ENCODE measurements at regions not wholly inside any gene's neighbourhood (a gene's known extent, or its start where the extent isn't known, plus 50 kb on each side); places are given as distances from the start of the nearest gene placed in this dataset.

DNA sequence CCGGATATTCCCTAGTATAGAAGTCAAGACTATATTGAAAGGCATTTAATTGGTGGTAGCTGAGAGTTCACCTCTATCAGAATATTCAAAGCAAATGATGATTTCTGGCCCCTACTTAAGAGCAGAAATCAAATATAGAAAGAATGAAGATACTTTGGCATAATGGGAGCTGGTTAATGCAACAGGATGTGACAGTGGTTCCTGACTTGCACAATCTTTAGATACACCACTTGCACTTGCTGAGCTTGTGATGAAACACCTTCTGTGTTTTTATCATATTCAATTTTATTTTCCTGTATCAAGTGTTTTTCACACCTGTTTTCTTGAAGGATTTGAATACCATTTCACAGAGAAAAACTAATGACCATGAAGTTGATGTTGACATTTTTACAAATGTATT lies 124.1 kb upstream of the CDH19 start:
- DNase-seq: no peak

DNA sequence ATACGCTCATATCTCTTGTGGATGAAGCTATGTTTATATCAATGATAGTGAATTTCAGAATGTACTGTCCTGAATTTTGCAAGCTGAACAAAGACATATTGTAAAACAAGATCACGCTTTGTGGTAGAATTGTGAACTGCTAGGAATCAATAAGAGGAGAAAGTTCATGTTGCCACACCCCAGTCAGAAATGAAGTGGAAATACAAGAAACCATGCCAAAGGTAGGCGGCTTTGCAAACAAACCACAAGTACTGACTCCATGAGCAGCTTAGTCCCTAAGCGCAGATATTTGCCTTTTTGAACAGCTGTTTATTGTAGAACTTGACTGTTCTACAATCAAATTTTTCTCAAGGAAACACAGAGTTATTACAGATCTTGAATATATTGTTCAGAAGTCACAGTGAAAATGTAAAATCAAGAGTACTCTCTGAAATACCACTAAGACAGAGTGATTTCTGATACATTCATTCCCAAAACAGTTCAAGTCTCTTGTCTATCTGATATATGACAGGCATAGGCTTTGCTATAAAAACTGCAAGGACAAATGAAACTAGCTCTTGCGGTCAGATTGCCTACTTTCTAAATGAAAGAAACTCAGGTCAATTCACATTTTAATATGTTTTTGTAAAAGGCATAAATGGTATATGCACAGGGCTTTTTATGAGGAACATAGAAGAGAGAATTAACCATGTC lies 120.9 kb upstream of the CDH19 start:
- DNase-seq: no peak

DNA sequence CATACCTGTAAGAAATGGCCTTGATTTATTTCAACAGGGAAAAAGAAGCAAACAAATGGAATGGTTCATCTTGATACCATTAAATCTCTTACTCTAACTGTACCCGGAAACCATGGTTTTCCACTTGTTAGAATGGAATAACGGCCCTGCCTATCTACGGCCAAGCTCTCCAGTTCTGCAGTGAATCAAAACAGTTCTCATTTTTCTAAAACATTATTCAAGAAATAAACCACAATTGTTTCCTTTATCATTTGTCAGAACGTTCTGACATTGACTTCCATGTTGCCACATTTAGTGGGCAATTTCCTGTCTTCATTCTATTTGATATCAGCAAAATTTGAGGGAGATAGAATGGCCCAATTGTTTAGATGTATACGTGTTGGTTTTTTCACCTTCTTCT lies 118.8 kb upstream of the CDH19 start:
- no peak for DNase-seq

DNA sequence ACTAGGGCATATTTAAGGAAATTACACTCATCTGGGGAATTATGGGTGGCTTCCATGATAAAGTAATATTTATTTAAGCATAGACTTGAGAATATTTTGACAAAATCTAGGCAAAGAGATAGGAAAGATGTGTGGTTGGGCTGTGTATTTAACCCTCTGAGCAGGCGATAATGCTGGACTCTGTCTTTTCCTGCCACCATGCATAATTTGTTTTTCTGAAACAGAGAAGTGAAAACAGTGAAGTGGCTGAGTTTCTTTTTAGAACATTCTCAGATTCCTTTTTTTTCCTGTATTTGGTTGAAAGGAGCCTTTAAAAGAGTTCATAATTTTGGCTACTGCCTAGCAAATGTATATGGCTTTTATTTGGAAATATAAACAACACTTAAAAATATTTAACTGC lies 104.8 kb upstream of the CDH19 start:
- DNase-seq: no peak

DNA sequence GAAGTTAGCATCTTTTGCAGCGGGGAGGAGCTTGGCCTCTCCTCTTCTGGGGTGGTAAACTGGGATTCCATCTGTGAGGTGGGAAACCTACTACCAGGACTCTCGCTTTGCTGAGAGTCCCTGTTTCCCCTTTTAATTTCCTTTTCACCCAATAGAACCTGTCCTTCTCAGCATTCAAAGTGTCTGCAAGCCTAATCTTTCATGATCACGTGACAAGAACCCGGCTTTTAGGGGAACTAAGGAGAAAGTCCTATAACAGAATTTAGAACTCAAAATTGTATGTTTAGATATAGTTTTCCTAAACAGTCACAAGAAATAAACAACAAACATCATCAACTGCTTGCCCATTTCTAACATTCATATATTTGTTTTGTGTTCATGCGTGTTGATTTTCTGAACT lies 103.6 kb upstream of the CDH19 start:
- no peak for DNase-seq

DNA sequence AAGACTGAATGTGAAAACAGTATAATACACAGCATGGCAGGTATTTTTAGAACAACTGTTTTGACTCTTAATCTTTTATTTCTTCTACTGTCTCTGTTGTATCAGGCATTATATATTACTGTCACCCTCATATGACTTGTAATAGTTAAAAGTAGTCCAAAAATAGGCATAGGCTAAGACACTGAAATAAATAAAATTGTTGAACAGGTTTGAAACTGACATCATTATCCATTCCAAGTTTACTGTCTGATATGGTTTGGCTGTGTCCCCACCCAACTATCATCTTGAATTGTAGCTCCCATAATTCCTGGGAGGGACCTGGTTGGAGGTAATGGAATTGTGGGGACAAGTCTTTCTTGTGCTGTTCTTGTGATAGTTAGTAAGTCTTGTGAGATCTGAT lies 91.4 kb upstream of the CDH19 start:
- DNase-seq: no peak

DNA sequence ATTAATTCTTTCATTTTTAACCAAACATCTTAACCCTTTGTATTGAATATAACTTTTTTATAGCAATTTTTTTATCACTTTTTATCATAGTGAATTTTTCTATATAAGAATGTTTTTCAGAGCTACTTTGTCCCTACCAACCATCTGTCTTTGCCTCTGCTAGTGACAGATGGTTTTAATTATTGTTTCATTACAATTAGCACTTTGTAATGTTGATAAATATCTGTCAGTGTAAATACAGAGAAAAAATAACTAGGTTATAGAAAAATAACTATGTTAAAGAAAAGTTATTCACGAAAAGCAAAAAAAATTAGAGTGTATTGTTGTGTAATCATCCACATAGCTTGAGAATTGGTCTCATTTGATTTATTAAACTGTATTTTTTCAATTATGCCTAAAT lies 91.0 kb upstream of the CDH19 start:
- DNase-seq: no peak

DNA sequence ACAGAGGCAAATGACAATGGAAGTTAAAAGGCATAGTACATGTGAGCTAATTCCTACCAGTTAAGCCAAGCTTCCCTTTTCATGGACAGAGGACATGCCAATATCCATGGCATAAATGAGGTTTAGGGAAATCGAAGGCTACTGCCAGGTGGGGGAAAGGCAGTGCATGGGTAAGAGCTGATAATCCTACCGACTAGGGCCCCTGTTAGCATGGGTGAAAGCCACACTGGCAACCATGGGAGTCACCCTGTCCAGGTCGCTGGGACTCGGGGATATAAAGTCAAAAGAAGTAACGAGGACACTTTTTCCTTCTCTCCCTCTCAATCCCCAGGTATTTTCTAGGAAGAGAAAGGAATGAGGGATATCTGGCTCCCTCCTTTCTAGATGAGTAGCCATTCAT lies 83.7 kb upstream of the CDH19 start:
- DNase-seq: no peak

DNA sequence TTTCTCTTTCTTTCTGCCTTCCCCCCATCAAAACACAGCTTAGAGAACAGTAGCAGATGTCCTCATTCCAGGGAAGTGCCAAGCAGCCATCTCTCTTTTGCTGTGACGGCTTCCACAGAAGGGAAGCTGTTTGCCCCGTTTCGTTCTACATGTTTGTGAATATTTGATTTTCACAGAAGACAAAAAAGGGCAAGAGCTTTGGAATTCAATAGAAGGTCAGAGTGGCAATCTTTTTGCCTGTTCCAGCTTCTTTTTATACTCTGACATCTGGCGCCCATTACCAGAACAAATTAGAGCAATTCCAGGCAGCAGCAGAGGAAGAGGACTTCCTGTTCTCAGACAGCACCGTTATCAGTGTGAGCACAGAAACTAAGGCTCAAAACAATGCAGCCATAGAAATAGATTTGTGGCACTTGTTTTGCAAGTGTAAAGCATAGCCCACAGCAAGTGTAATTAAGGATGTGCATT lies 79.0 kb upstream of the CDH19 start:
- DNase-seq: no peak

DNA sequence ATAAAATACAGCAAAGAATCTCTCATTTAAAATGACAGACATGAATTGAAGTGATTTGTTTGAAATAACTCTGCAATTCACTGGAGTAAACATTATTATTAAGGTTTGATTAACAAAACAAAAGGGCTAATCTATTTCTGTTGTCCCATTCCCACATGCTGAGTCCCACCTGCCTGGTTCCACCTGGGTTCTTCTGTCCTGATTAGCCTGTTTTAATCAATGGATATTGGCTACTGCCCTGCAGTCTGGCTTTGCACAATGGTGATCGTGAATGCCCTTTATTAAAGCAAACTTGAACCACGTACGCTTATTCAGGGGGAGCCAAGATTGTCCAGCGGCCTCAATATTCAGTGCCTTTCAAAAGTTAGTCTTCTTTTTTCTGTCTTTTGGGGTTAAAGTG lies 72.8 kb upstream of the CDH19 start:
- DNase-seq: no peak

DNA sequence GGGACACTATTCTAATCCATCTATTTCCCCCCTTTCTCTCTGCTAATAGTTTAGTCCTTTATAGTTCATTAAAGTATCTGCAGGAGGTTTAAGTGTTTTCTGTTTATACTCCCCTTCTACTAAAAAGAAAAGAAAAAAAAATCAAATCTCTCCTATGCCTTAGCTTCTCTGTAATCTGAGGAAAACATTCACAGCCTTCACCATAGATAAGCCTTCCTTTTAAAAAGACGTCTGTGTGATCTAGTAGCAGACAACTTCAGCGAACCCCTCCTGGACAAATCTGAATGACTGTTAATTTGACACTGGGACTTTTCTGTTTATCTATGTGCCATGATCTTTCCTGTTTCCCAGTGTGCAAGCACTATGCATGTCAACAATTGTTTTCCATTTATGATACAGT lies 70.4 kb upstream of the CDH19 start:
- no peak for DNase-seq

DNA sequence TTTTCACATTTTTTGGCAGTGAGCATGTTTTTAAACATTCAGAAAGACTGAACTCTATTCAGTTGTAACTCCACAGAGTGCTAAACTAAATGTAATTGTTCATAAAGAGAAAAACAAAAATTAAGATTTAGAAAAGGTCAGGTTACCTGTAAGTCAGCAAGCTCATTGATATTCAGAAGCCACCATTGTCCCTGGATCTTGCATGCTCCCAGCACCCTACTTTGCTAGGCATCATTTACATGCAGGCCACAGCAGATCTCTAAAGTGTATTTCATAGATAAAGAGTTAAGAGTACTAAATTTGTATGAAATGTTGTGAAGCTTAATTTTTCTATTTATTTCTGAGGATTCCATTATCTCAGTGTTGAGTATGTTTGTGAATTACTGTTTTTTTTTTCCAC lies 64.8 kb upstream of the CDH19 start:
- no peak for DNase-seq

DNA sequence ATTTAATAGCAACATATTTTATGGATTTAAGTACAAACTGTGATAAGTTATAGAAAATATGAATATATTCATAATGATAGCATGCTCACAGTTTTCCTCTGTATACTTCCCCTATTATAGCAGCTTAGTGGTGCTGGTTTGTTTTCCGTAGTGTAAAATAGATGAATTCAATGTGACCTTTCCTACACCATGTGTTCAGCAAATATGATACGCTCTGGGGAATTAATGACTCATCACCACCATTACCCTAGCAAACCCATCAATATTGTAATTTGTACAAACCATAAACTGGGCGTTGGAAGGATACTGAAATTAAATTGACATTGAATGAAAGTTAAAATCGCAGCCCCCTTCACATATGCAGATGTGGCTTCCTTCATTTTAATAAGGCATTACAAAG lies 58.7 kb upstream of the CDH19 start:
- DNase-seq: no peak

DNA sequence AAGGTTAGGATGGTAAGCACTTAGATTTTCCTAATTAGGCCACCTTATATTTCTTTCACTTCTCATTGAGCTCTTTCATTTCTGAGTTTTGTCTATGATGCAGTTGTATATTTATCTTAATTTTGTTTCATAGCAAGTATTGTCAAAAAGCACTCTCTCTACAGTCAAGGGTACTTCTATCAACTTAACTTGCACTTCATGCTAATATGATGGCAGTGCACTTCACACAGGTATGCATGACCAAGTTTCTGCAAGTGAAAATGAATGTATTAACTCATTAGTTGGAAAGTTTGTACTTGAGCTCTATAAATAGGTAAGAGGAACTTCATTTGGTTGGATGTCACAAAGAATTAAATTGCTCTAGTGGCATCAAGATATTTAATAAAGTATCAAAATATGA lies 51.5 kb upstream of the CDH19 start:
- no peak for DNase-seq

All from central memory CD4-positive, alpha-beta T cell (primary cell).